Esophagus (tissue), 2 donors: ENCODE measurements at regions not wholly inside any gene's neighbourhood (a gene's known extent, or its start where the extent isn't known, plus 50 kb on each side); places are given as distances from the start of the nearest gene placed in this dataset.

Experiments
- H3K27ac ChIP-seq, 2 donors: one replicate each; pipeline ENCODE4 v1.5.1; 2013; ENCODE audit warnings: low read depth in 2 of 2, mild to moderate bottlenecking in 2 of 2, inconsistent platforms in 1 of 2, low read length in 1 of 2, moderate library complexity in 1 of 2
- H3K27me3 ChIP-seq, 2 donors: one replicate each; pipeline ENCODE4 v1.6.1; 2013; ENCODE audit warnings: low read length in 2 of 2, control low read depth in 1 of 2, mild to moderate bottlenecking in 1 of 2; ENCODE audit not compliant: insufficient read depth in 2 of 2, control insufficient read depth in 1 of 2
- H3K36me3 ChIP-seq, 2 donors: one replicate each; pipeline ENCODE4 v1.6.1; 2013; ENCODE audit warnings: low read length in 1 of 2; ENCODE audit not compliant: control insufficient read depth in 2 of 2, insufficient read depth in 2 of 2
- H3K4me1 ChIP-seq, 2 donors: one replicate each; pipeline ENCODE4 v1.6.1; 2013; ENCODE audit warnings: low read length in 1 of 2; ENCODE audit not compliant: control insufficient read depth in 2 of 2, insufficient read depth in 2 of 2
- H3K4me3 ChIP-seq, 2 donors: one replicate each; pipeline ENCODE4 v1.5.1; 2013; ENCODE audit warnings: low read length in 2 of 2, mild to moderate bottlenecking in 2 of 2, low read depth in 1 of 2, moderate library complexity in 1 of 2
- H3K9me3 ChIP-seq, 2 donors: one replicate each; pipeline ENCODE4 v1.6.1; 2013; ENCODE audit warnings: mild to moderate bottlenecking in 2 of 2, low read depth in 1 of 2, low read length in 1 of 2, moderate library complexity in 1 of 2; ENCODE audit not compliant: control insufficient read depth in 2 of 2, insufficient read depth in 1 of 2
- WGBS, 2 donors: extraction: QIAGEN DNeasy Blood & Tissue Kit; methylation state at CpG; one replicate each; pipeline ENCODE4 v1.1.7; 2013; 5-methylcytosine and 5-hydroxymethylcytosine counted together
- donor health status: healthy with polysubstance abuse.
- donor health status: Bipolar disorder and iron deficiency.

- H3K4me3 ChIP-seq, result no peak overlapping the region
- no peaks in the 10 kb centered on the region for H3K36me3 ChIP-seq
- WGBS, 2 donors, result 70 to 83% methylated on average over 3 of the region's 3 CpGs
- no peaks in the 10 kb centered on the region for H3K4me1 ChIP-seq
- no peak overlapping the region for H3K27ac ChIP-seq
- no peaks in the 10 kb centered on the region for H3K9me3 ChIP-seq
- peaks cover 0 to 2% of the 10 kb centered on the region in 2 donors for H3K27me3 ChIP-seq
Measured at GRCh38 chr9:95810133-95810532, 65.4 kb upstream of the ERCC6L2 start.

- Histone ChIP-seq H3K9me3 (no peaks in the 10 kb centered on the region), H3K36me3 (no peaks in the 10 kb centered on the region), H3K27me3 (peaks cover 0 to 2% of the 10 kb centered on the region in 2 donors), H3K4me3 (no peak overlapping the region), H3K4me1 (no peaks in the 10 kb centered on the region), H3K27ac (no peak overlapping the region)
- WGBS, 2 donors, result 80 to 81% methylated on average over 2 of the region's 2 CpGs
Measured at GRCh38 chr9:95809686-95810085, 65.8 kb upstream of the ERCC6L2 start.

- Histone ChIP-seq H3K27me3 (peaks cover 0 to 2% of the 10 kb centered on the region in 2 donors), H3K4me3 (no peak overlapping the region), H3K36me3 (no peaks in the 10 kb centered on the region), H3K27ac (peak overlapping the region; percentile 12 to 35), H3K4me1 (no peaks in the 10 kb centered on the region), H3K9me3 (no peaks in the 10 kb centered on the region)
- 54 to 63% methylated on average over 3 of the region's 3 CpGs for WGBS, 2 donors
Measured at GRCh38 chr9:95808011-95808410, 67.5 kb upstream of the ERCC6L2 start.

DNA sequence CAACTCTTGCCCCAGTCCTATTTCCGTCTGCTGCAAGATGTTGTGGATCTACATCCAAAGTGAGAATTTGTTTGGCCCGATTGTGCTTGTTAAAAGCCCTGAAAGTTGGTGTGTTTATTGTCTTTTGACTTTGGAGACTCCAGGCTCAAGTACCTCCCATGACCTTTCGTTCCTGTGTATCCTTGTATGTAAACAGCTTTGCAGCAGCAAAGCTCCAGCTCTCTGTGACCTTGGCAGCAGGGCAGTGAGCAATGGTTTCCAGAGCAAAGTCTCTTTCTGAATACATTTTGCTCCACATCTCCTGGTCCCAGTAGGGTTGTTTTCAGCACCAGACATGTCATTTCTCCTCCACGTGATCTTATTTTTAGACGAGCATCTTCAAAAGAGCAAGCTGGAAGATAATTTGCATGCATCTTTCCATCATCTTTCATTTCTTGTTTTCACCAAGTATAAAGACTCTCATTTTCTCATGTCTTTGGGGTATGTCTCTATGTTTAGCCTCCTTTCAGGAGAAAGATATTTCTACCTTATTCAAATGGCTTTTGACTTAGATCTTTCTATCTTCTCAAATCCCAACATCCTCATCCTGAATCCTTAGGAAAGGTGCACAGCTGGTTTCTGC is 68.1 kb upstream of the ERCC6L2 start:
- 58 to 65% methylated on average over 5 of the region's 5 CpGs for WGBS, 2 donors
- peak overlapping the region in 1 of 2 donors; percentile 12 for H3K27ac ChIP-seq
- no peaks in the 10 kb centered on the region for H3K36me3 ChIP-seq
- peaks cover 0 to 2% of the 10 kb centered on the region in 2 donors for H3K27me3 ChIP-seq
- H3K4me3 ChIP-seq, result no peak overlapping the region
- no peaks in the 10 kb centered on the region for H3K9me3 ChIP-seq
- H3K4me1 ChIP-seq, result no peaks in the 10 kb centered on the region

- Histone ChIP-seq H3K9me3 (no peaks in the 10 kb centered on the region), H3K4me3 (no peak overlapping the region), H3K4me1 (no peaks in the 10 kb centered on the region), H3K36me3 (no peaks in the 10 kb centered on the region), H3K27me3 (no peaks in the 10 kb centered on the region), H3K27ac (no peak overlapping the region)
- WGBS, 2 donors, result 95 to 97% methylated on average over 4 of the region's 4 CpGs
Measured at GRCh38 chr9:95803197-95803596, 72.3 kb upstream of the ERCC6L2 start.

GRCh38 chr9:95801797-95802196 is 73.7 kb upstream of the ERCC6L2 start:
- H3K4me3 ChIP-seq, result no peak overlapping the region
- H3K27ac ChIP-seq, result no peak overlapping the region
- H3K36me3 ChIP-seq, result no peaks in the 10 kb centered on the region
- 59 to 69% methylated on average over 1 of the region's 1 CpG for WGBS, 2 donors
- H3K4me1 ChIP-seq, result no peaks in the 10 kb centered on the region
- H3K27me3 ChIP-seq, result no peaks in the 10 kb centered on the region
- no peaks in the 10 kb centered on the region for H3K9me3 ChIP-seq

DNA sequence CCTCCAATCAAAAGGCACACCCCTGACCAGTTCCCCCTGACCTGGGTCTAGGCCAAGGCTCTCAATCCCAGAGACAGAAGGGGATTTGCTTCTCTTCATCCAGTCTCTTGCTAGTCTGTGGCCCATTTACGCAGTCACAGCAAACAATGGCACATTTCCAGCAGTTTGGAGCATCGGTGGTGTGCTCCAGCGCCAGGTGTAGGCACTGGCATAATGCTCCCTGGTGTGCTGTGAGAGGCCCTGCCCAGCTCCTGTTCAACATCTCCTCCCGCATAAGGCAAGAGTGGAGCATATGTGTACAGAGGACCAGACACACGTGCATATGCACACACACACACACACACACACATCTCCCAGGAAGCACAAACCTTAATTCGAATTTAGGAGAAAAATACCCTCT is 79.5 kb upstream of the ERCC6L2 start:
- Histone ChIP-seq H3K27ac (no peak overlapping the region), H3K27me3 (no peaks in the 10 kb centered on the region), H3K4me3 (no peak overlapping the region), H3K4me1 (no peaks in the 10 kb centered on the region), H3K36me3 (no peaks in the 10 kb centered on the region), H3K9me3 (no peaks in the 10 kb centered on the region)
- WGBS, 2 donors, result 69 to 75% methylated on average over 6 of the region's 6 CpGs

DNA sequence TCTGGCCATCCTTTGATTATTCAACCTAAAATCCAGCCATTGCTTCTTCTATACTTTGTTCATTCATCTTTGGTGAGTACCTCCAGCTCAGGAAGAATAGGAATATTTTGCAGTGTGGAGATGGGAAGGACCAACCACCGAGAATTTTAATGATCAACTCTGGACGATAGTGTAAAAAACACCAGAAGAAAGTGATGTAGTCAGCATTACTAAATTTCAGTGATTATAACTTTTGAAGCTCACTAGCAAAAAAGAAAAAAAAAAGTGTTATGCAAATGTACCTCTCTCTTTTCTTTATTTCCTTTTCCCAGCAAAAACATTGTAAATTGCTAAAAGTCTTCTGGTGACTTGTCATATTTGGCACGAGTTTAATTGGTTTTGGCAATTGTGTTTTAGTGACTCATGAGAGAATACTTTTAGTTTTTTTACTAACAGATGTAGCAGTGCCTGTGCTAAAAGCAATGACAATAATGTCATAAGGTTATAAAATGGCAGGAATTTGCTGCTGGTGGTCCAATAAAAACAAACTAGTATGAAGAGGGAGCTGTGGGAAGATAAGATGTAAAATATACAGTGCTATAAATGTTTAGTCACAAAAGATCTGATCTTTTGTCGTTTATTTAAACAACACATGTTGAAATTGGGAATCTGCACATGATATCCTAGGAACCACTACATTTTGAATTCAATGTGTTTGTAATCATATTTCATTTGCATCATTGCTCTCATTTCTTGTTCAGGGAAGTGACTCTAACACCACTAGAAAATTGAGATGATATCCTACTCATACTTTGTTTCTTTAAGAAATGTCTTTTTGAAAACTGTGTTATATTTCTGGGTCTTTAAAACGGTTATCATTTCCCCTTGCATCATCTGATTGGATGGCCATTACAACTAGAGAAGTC is 81.3 kb upstream of the ERCC6L2 start:
- H3K36me3 ChIP-seq, result no peaks in the 10 kb centered on the region
- 34 to 38% methylated on average over 5 of the region's 5 CpGs for WGBS, 2 donors
- no peak overlapping the region for H3K27ac ChIP-seq

GRCh38 chr9:95791695-95792094 is 83.8 kb upstream of the ERCC6L2 start:
- H3K4me3 ChIP-seq, result no peak overlapping the region
- no peak overlapping the region for H3K27ac ChIP-seq
- no peaks in the 10 kb centered on the region for H3K9me3 ChIP-seq
- H3K36me3 ChIP-seq, result no peaks in the 10 kb centered on the region
- no peaks in the 10 kb centered on the region for H3K27me3 ChIP-seq
- 83 to 87% methylated on average over 2 of the region's 2 CpGs for WGBS, 2 donors
- no peaks in the 10 kb centered on the region for H3K4me1 ChIP-seq

More for the DNA sequence above, 81.3 kb upstream of the ERCC6L2 start:
- Histone ChIP-seq H3K9me3 (no peaks in the 10 kb centered on the region), H3K4me3 (no peak overlapping the region), H3K27me3 (no peaks in the 10 kb centered on the region), H3K4me1 (no peaks in the 10 kb centered on the region)
